HG03066 (cell line): ENCODE measurements at regions not wholly inside any gene's neighbourhood (a gene's known extent, or its start where the extent isn't known, plus 50 kb on each side); places are given as distances from the start of the nearest gene placed in this dataset.
"Not testable (repeated sequence)": the region's sequence is repeated elsewhere in the genome, so short reads cannot be mapped to it uniquely, and the experiment has no call there.

Source experiments
- ATAC-seq: cut with Tn5 transposase; IDR thresholded peaks from one replicate; pipeline ENCODE4 v1.9.1; 2021; ENCODE audit warnings: low read depth; ENCODE audit not compliant: unreplicated experiment

- no peak for ATAC-seq
These were observed 1334.5 kb upstream of the ADGRL4 start for GRCh38 chr1:80341021-80341420.

GRCh38 chr1:80318108-80318507, 1311.6 kb upstream of the ADGRL4 start:
- no peak for ATAC-seq

DNA sequence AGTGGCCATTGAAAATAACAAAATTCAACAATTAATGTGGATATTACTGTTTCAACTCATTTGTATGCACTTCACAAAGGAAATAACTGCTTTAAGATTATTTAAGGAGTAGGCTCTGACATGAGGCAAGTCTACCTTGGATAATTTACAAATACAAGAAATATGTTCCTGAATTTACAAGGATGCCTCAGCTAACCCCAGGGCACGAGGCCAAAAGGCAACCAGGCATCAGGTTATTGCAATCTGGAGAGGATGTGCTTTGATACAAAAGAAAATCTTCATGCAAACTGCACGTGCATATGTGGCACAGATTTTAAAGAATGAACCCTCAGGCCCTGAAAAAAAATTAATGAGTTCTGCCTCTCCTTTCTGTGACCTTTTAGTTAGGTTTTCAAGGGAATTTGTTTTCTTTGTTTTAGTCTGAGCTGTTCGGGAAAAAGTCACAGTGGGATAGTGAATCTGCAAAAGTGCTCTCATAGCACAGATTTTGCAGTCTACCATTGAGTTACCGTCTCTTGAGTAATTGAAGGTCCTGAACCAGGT, 1304.2 kb upstream of the ADGRL4 start:
- ATAC-seq: no peak

GRCh38 chr1:80305466-80305865, 1298.9 kb upstream of the ADGRL4 start:
- no peak for ATAC-seq

DNA sequence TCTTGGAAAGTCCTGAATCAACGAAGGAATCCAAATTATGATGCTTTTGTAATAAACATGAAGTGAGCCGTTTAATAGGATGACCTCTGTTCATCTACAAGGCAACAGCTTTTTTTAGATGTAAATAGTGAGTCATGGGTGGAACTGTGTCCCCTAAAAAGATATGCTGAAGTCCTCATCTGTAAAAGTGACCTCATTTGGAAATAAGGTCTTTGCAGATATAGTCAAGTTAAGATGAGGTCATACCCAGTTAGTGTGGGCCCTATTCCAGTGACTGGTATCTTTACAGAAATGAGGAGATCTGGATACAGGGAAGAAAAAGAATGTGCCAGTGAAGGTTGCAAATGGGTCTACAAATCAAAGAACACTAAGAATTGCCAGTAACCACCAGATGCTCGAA, 1287.3 kb upstream of the ADGRL4 start:
- ATAC-seq: no peak

DNA sequence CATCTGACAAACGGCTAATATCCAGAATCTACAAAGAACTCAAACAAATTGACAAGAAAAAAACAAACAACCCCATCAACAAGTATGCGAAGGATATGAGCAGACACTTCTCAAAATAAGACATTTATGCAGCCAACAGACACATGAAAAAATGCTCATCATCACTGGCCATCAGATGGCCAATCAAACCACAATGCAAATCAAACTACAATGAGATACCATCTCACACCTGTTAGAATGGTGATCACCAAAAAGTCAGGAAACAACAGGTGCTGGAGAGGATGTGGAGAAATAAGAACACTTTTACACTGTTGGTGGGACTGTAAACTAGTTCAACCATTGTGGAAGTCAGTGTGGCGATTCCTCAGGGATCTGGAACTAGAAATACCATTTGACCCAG, 1282.2 kb upstream of the ADGRL4 start:
- ATAC-seq: not testable (repeated sequence)

DNA sequence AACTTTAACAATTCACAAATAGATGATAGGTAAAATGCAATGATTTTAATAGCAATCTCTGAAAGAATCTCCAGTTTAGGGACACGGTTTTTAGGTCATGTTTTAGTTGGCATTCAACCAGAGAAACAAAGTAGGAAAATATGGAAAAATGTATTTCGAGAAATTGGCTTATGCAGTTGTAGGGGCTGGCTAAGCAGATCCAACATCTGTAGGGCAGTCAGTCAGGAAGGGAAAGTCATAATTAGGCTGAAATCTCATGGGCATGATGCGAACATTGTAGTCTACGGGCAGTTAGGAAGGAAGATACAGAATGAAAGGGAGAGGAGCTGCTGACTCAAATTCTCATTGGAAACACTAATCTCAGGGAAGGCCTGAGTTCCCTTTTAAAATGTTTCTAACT, 1276.0 kb upstream of the ADGRL4 start:
- no peak for ATAC-seq

- ATAC-seq: no peak
These were observed 1272.4 kb upstream of the ADGRL4 start for GRCh38 chr1:80278936-80279335.

- no peak for ATAC-seq
These were observed 1267.7 kb upstream of the ADGRL4 start for GRCh38 chr1:80274256-80274655.

GRCh38 chr1:80272495-80272894, 1266.0 kb upstream of the ADGRL4 start:
- ATAC-seq: no peak

DNA sequence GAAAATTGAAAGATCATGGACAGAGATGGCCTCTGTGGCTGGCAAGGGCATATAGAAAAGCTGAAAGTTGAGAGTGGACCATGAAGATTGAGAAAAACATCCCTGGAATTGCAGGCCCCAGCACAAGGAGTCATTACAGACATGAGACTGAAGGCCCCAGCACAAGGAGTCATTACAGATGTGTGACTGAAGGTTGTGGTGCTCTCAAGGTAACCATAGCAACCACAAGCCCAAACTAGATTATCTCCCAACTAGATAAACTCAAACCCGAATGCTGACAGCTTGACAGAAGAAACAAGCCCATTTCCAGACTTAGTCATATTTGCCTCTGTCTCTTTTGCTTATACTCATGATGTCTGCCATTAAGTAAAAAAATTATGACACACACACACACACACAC, 1252.1 kb upstream of the ADGRL4 start:
- ATAC-seq: no peak

- no peak for ATAC-seq
These were observed 1245.1 kb upstream of the ADGRL4 start for GRCh38 chr1:80251591-80251990.

DNA sequence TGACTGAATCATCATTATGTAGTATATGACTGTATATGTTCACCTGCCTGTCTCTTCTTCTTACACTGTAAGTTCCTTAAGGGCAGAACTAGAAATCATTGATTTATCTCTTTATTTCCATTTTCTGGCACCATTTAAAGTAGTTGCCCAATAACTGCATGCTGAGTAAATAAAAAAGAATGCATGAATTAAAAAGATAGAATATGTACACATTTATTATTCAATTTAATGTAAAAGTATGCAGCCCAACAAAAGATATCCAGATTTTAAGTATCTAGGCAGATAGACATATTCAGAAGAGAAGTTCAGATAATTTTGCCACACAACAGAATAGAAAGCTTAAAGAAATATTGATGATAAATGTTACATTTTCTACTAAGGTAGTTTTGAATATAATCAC, 1244.6 kb upstream of the ADGRL4 start:
- no peak for ATAC-seq

DNA sequence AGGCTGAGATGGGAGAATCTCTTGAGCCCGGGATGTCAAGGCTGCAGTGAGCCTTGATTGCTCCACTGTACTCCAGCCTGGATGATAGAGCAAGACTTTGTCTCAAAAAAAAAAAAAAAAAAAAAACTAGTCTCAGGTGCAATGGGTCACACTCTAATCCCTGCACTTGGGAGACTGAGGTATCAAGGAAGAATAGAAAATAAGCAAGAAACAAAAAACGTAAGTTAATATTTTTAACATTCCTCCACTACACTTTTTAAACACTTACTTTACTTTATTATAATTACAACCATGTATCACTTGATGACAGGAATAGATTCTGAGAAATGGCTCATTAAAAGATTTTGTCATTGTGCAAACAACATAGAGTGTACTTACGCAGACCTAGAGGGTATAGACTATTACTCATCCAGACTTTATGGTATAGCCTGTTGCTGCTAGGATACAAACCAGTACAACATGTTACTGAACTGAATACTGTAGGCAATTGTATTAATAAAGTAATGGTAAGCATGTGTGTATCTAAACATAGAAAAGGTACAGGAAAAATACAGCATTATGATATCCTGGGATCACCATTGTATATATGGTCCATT, 1244.1 kb upstream of the ADGRL4 start:
- ATAC-seq: no peak

DNA sequence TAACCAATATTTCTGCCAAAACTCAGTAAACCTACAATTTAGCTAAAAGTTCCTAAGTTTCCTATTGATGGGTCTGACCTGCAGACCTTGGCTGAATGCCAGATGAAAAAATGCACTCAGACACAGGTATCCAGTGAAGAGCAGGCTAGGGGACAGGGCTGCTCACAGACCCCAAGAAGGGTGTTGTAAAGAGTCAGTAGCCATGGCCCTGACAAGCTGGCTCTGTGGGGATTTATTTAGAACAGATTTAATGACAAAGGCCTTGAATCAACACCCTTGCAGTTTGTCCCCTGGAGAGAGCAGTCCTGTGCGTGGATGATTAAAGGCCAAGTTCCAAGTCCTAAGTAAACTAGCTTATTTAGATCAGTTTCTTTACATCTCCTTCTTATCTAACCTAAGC, 1243.2 kb upstream of the ADGRL4 start:
- ATAC-seq: no peak

- no peak for ATAC-seq
These were observed 1242.4 kb upstream of the ADGRL4 start for GRCh38 chr1:80248886-80249285.

DNA sequence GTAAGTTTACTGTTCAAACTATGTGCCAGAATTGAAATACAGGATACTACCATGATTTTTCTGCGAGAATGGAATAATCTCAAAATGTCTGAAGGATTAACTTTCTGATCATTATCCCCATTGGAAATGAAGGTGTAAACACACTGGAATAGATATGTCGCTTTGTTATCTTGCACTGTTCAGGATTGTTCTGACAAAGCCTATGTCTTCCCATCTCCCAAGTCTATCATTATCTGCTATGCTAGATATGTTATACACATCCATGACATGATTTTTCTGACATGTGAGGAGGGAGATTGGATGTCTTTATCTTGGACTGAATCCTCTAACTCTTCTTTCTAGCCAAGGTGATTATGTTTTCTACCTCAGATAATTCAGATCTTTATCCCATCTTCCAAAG, 1239.3 kb upstream of the ADGRL4 start:
- ATAC-seq: no peak

GRCh38 chr1:80244372-80244771, 1237.8 kb upstream of the ADGRL4 start:
- no peak for ATAC-seq

- no peak for ATAC-seq
These were observed 1235.0 kb upstream of the ADGRL4 start for GRCh38 chr1:80241566-80241965.

- no peak for ATAC-seq
These were observed 1219.0 kb upstream of the ADGRL4 start for GRCh38 chr1:80225510-80225909.

GRCh38 chr1:80221319-80221718, 1214.8 kb upstream of the ADGRL4 start:
- no peak for ATAC-seq

DNA sequence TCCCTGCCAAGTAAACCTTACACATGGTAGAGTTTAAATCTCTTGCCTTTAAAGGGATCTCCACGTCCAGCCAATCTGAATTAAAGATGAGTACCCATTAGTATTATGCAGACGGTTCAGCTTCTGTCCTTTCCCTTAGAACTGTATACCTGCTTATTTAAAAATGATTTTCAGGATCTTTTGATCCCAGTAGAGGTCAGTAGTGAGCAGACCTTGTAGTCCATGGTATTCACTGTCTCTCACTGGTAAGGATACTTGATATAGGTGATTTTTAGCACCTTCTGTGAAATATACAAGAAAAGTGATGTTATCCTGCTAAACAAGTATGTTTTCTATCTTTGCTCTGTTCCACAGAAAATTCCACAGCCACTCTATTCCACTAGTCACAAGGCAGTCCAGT, 1211.6 kb upstream of the ADGRL4 start:
- ATAC-seq: no peak
